ENCODE measurements at regions not wholly inside any gene's neighbourhood (a gene's known extent, or its start where the extent isn't known, plus 50 kb on each side); places are given as distances from the start of the nearest gene placed in this dataset.
"Not testable (repeated sequence)": the region's sequence is repeated elsewhere in the genome, so short reads cannot be mapped to it uniquely, and the experiment has no call there.

DNA sequence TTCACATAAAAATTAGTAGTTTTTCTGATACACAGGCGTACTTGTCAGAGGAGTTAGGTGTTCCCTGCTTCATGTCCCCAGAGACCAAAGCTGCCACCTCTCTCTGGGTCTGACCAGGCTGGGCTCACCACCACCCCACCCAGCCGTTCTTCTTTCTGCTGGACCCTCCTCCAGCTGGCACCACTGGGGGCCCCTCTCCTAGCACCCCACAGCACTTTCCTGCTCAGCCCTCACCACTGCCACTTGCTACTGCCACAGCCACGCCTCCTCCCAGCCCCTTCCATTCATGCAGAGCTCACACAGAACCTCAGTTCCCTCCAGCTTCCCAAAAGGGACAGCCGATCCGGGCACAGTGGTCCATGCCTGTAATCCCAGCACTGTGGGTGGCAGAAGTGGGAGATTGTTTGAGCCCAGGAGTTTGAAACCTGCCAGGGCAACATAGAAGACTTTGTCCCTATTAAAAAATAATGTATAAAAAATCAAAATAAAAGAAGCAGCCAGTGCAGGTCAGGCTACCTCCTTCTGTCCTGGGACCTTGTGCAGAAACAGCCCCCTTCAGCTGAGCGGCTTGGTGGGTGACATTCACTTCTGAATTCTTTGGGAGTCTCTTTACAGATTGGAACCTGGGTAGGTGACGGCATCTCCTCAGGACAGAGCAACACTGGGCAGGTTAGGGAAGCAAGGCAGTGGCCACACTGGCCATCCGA, 208.3 kb downstream of the TOMM20 start:
- no peak for DNase-seq (ENCODE audit: low spot score)

DNA sequence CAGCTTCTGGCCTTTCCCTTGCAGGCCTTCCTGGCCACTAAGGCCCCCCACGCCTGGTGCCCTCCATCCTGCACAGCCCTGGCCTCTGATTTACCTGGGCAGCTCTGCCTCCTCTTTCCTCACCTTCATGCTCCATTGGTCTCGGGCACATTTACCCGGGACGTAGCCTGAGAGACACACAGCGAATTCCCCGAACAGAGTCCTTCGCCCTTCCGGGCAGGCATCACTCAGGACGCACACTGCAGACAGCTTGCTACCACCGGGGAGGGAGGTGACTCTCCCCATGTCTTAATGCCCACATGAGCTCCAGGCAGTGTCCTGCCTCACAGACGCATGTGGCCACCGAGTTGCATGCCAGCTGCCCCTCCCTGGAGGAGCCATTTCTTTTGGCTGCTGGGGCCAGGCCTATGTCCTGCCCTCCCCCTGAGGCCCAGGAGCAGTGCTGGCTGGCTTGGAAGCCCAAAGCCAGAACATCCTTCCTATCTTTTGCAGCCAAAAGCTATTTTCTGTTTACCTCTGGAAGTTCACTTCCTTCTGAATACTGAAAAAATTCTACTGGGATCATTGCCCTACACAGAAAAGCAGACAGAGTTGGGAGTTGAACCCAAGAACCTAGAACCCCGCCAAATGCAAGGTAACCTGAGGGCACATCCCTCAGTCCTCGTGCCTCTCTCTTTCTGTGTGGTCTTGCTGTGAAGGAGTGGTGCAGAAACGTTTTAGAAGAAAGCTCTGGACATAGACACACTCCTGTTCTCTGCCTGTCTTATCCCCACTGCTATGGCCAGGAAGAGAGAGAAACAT, 209.5 kb downstream of the TOMM20 start:
- no peak for DNase-seq (ENCODE audit: low spot score)

GRCh38 chr1:234918181-234918841, 210.3 kb downstream of the TOMM20 start:
- DNase-seq (ENCODE audit: low spot score): no peak

- DNase-seq (ENCODE audit: low spot score): no peak
Measured at GRCh38 chr1:234917495-234918180, 211.0 kb downstream of the TOMM20 start.

- DNase-seq (ENCODE audit: low spot score): no peak
Measured at GRCh38 chr1:234916840-234917239, 211.8 kb downstream of the TOMM20 start.

DNA sequence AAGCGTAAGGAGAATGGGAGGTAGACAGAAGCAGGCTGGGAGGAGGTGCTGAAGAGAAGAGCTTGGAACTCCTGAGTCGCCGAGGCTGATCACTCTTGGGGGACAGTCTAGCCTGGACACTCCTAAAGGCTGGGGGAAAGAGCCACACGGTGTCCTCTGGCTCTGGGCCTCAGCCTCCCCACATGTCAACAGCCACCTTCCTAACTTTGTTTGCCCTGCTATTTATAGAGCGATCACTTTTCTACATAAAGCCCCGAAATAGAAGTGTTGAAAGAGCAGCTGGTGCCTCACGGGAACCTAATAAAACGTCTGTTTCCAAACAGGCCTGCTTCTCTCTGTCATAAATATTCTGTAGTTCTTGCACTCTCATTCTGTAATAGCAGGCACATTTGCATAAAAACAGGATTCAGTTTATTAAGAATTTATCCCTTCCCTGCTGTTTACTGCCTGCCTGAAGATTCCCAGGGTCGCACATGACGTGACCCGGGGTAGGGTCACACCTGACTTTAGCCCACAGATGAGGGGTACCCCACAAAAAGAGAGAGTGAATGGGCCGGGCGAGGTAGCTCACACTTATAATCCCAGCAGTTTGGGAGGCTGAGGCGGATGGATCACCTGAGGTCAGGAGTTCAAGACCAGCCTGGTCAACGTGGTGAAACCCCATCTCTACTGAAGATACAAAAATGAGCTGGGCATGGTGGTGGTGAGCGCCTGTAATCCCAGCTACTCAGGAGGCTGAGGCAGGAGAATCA, 212.5 kb downstream of the TOMM20 start:
- no peak for DNase-seq (ENCODE audit: low spot score)

DNA sequence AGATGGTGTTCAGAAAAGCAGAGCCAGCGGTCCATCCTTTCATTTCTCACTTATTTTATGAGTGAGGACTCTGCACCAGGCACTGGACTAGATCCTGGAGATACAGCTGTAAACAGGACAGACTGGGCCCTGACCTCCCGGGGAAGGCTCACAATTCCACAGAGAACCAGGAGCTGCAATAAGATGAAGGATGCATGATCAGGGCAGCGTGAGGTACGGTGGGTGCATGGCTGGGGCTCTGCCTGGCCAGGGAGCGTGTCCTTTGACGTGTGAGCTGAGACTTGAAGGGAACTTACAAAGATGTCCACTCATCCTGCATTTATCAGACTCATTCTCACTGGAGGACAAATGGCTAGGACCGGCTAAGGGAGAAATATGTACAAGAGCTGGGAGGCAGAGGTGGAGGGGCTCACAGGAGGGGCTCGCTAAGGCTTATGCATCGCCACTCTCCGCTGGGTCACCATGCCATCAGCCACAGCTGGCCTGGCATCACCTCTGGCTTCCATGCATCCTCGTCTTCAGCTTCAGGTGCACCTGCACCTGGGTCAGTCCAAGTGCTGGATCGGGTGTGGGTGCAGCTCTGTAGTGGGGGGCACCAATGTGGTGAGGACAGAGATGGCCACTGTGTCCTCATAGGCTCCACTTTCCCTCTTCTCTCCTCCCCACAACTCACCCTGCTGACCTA, 213.9 kb downstream of the TOMM20 start:
- no peak for DNase-seq (ENCODE audit: low spot score)

DNA sequence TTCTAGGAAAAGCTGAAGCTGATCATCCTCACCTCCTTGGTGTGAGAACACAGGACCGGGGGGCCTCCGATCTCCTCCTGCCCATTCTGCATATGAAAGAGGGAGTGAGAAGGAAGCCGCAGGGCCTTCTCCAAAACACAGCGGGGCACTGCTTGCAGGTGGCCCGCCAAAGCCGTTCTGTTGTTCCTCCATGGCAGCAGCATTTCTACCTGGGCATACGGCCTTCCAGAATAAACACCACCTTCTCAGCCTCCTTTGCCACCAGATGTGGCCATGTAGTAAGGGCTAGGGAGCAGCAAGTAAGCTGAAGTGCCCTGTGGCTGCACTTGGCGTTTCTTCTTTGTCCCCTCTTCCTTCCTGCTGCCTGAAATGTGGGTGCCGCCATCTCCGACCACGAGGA, 214.9 kb downstream of the TOMM20 start:
- DNase-seq (ENCODE audit: low spot score): no peak

- DNase-seq (ENCODE audit: low spot score): no peak
Measured at GRCh38 chr1:234913278-234913649, 215.4 kb downstream of the TOMM20 start.

- no peak for DNase-seq (ENCODE audit: low spot score)
Measured at GRCh38 chr1:234912548-234913277, 215.9 kb downstream of the TOMM20 start.

- no peak for DNase-seq (ENCODE audit: low spot score)
Measured at GRCh38 chr1:234911787-234912186, 216.8 kb downstream of the TOMM20 start.

GRCh38 chr1:234911136-234911535, 217.5 kb downstream of the TOMM20 start:
- not testable (repeated sequence) for DNase-seq (ENCODE audit: low spot score)

GRCh38 chr1:234909851-234910250, 218.8 kb downstream of the TOMM20 start:
- no peak for DNase-seq (ENCODE audit: low spot score)

DNA sequence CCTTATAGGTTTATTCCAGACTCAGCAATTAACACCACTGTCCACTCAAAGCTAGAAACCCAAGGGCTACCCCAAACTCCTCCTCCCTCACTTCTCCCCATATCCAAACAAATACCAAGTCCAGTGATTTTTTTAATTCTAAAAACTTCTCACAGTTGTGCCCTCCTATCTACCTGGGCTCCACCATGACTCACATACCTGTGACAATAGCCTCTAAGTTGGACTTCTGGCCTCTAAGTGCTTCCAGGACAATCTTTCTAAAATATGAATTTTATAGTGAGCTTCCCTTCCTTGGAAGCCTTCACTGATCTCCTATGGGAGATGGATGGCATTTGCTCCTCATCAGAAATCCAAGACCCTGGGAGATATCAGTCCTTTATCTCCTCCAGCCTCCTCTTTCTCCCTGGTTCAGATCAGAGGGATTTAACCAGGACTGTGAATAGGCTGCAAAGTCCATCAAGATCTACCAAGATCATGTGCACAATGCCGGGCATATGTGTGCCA, 219.3 kb downstream of the TOMM20 start:
- no peak for DNase-seq (ENCODE audit: low spot score)

- no peak for DNase-seq (ENCODE audit: low spot score)
Measured at GRCh38 chr1:234908571-234908970, 220.1 kb downstream of the TOMM20 start.

DNA sequence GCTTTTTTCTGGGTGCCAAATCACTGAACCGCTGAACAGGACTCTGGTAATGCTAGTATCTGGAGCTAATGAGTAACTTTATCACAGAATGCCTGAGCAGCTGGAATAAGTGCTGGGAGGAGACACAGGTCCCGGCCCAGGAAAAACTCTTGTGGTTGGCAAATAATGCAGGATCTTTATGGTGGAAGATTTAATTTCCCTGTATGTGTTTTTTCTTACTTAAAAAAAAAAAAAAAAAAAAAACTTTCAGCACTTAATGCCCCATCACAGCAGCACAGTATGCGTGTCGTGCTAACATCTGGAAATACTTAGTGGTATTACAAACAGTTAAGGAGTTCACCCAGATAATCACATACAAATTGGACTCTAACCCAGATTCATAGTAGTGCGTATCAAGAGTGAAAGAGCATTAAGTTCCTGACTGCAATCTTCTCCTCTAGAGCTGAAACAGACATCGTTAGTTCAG, 220.7 kb downstream of the TOMM20 start:
- DNase-seq (ENCODE audit: low spot score): peak; percentile 83

GRCh38 chr1:234907208-234907939, 221.3 kb downstream of the TOMM20 start:
- no peak for DNase-seq (ENCODE audit: low spot score)

- DNase-seq (ENCODE audit: low spot score): no peak
Measured at GRCh38 chr1:234906654-234907053, 222.0 kb downstream of the TOMM20 start.

All from H4 (cell line).